Mononuclear cell (primary cell): ENCODE measurements at regions not wholly inside any gene's neighbourhood (a gene's known extent, or its start where the extent isn't known, plus 50 kb on each side); places are given as distances from the start of the nearest gene placed in this dataset.

Experiments
- H3K27me3 ChIP-seq: 2 replicates; pipeline ENCODE4 v1.6.0; 2011; ENCODE audit warnings: low read length, control low read depth; ENCODE audit not compliant: insufficient read depth
- H3K4me1 ChIP-seq: 2 replicates; pipeline ENCODE4 v1.5.1; 2011; ENCODE audit warnings: mild to moderate bottlenecking, low read length, control low read depth; ENCODE audit not compliant: insufficient read depth
- H3K4me3 ChIP-seq: 2 replicates; pipeline ENCODE4 v1.5.1; 2011; ENCODE audit warnings: mild to moderate bottlenecking, low read length, moderate library complexity
- H3K9me3 ChIP-seq: 2 replicates; pipeline ENCODE4 v1.5.1; 2011; ENCODE audit warnings: low read depth, mild to moderate bottlenecking, control low read depth, low read length

GRCh38 chr15:95215017-95215416 is 983.7 kb downstream of the MCTP2 start:
- Histone ChIP-seq H3K9me3 (no peaks in the 10 kb centered on the region), H3K4me1 (no peaks in the 10 kb centered on the region), H3K4me3 (no peak overlapping the region), H3K27me3 (no peaks in the 10 kb centered on the region)

DNA sequence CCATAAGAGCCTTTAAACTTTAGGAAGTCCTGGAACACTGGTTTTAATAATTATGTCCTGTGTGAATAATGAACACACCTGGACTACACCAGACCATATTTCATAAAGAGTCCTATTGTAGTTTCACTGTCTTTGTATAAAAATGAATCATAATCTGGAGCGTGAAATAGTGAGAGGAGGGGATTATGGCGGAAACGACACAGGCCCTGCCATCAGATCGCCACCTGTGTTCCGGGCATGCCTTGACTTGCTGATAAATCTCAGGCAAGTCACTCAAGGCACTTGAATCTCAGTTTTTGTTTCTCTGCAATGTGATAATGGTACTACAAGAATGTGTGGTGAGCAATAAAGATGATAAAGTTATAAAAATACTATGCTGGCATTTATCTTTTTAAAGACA is 995.5 kb downstream of the MCTP2 start:
- H3K9me3 ChIP-seq, result peaks cover 3% of the 10 kb centered on the region
- H3K4me3 ChIP-seq, result no peak overlapping the region
- no peaks in the 10 kb centered on the region for H3K4me1 ChIP-seq
- H3K27me3 ChIP-seq, result no peaks in the 10 kb centered on the region

- H3K4me1 ChIP-seq, result no peaks in the 10 kb centered on the region
- H3K9me3 ChIP-seq, result peaks cover 5% of the 10 kb centered on the region
- H3K4me3 ChIP-seq, result no peak overlapping the region
- H3K27me3 ChIP-seq, result no peaks in the 10 kb centered on the region
Measured at GRCh38 chr15:95227235-95227634, 995.9 kb downstream of the MCTP2 start.

- Histone ChIP-seq H3K9me3 (peaks cover 5% of the 10 kb centered on the region), H3K4me1 (no peaks in the 10 kb centered on the region), H3K4me3 (no peak overlapping the region), H3K27me3 (no peaks in the 10 kb centered on the region)
Measured at GRCh38 chr15:95228856-95229555, 997.6 kb downstream of the MCTP2 start.

GRCh38 chr15:95235033-95235432 is 1003.7 kb downstream of the MCTP2 start:
- no peaks in the 10 kb centered on the region for H3K4me1 ChIP-seq
- peaks cover 5% of the 10 kb centered on the region for H3K9me3 ChIP-seq
- H3K27me3 ChIP-seq, result no peaks in the 10 kb centered on the region
- no peak overlapping the region for H3K4me3 ChIP-seq

GRCh38 chr15:95247071-95247984 is 1016.0 kb downstream of the MCTP2 start:
- no peaks in the 10 kb centered on the region for H3K4me1 ChIP-seq
- H3K27me3 ChIP-seq, result no peaks in the 10 kb centered on the region
- no peaks in the 10 kb centered on the region for H3K9me3 ChIP-seq
- no peak overlapping the region for H3K4me3 ChIP-seq

DNA sequence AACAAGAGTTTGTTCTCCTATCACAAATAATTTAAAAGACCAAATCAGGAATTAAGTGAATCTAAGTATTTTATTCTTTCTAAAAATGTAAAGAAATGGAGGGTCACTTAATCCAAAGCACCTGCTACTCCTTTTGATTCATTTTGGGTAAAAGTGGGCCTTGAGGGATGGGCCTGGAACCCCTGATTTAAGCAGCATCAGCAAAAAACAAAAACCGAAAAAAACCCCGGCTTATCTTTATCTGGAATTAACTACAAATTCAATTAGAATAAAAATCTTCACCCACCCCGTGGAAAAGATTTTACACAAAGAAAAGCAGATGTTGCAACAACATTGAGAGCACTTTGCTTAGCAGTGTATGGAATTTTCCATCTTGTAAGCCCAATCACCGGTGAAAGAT is 1018.2 kb downstream of the MCTP2 start:
- no peaks in the 10 kb centered on the region for H3K9me3 ChIP-seq
- H3K4me3 ChIP-seq, result no peak overlapping the region
- no peaks in the 10 kb centered on the region for H3K27me3 ChIP-seq
- no peaks in the 10 kb centered on the region for H3K4me1 ChIP-seq

DNA sequence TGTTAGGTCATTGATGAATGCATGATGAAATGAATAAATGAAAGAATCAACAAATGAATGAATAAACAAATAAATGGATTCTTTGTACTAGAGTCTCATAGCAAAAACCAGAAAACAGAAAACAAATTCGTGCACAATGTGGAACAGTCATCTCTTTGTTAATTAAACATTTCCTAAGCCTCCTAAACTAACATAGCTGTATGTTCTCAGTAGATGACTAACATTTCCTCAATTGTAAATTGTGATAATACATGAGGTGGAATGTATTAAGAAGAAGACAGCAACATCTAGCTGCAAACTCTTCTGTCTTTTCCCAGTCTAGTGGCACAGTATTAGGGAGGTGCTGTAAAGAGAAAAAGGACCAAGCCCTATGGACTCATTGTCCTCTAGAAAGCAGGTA is 1021.0 kb downstream of the MCTP2 start:
- Histone ChIP-seq H3K4me3 (no peak overlapping the region), H3K27me3 (no peaks in the 10 kb centered on the region), H3K9me3 (no peaks in the 10 kb centered on the region), H3K4me1 (no peaks in the 10 kb centered on the region)

DNA sequence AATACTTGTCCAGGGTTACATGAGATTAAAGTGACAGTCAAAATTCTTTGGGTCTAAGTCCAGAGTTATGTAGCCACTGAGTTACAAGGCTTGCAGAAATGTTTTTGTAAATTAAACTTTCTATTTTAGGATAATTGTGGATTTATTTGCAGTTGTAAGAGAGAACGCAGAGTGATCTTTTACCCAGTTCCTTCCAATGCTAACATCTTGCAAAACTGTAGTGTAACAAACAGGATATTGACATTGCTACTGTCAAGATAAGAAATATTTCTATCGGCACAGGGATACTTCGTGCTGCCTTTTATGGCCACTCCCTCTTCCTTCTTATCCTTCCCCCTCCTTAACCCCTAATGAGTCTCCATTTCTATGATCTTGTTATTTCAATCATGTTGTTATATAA is 1022.9 kb downstream of the MCTP2 start:
- Histone ChIP-seq H3K4me1 (no peaks in the 10 kb centered on the region), H3K4me3 (no peak overlapping the region), H3K27me3 (peaks cover 10% of the 10 kb centered on the region), H3K9me3 (no peaks in the 10 kb centered on the region)

GRCh38 chr15:95259513-95259912 is 1028.2 kb downstream of the MCTP2 start:
- H3K27me3 ChIP-seq, result peaks cover 12% of the 10 kb centered on the region
- no peaks in the 10 kb centered on the region for H3K4me1 ChIP-seq
- no peaks in the 10 kb centered on the region for H3K9me3 ChIP-seq
- no peak overlapping the region for H3K4me3 ChIP-seq

GRCh38 chr15:95259965-95260364 is 1028.6 kb downstream of the MCTP2 start:
- Histone ChIP-seq H3K4me3 (no peak overlapping the region), H3K4me1 (no peaks in the 10 kb centered on the region), H3K9me3 (no peaks in the 10 kb centered on the region), H3K27me3 (peaks cover 12% of the 10 kb centered on the region)

- Histone ChIP-seq H3K4me3 (no peak overlapping the region), H3K9me3 (no peaks in the 10 kb centered on the region), H3K27me3 (peaks cover 12% of the 10 kb centered on the region), H3K4me1 (no peaks in the 10 kb centered on the region)
Measured at GRCh38 chr15:95260856-95261255, 1029.5 kb downstream of the MCTP2 start.

DNA sequence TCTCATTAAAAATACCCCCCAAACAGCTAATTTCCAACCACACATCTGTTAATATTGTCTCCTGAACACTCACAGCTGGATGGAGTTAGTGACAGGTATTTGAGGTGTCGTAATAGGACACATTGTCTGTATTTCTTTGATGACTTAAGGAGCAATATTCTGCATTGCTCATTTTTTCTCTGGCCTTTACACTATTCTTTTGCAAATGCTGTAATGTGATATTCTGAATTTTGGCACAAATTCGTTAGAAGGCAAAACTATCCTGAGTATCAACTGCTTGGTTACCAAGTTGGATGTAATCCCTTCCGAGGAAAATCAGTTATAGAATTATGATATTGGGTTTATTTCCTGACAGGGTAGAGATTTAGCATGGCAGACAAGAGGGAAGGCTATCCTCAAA is 1030.2 kb downstream of the MCTP2 start:
- Histone ChIP-seq H3K9me3 (no peaks in the 10 kb centered on the region), H3K27me3 (peaks cover 12% of the 10 kb centered on the region), H3K4me1 (no peaks in the 10 kb centered on the region), H3K4me3 (no peak overlapping the region)

DNA sequence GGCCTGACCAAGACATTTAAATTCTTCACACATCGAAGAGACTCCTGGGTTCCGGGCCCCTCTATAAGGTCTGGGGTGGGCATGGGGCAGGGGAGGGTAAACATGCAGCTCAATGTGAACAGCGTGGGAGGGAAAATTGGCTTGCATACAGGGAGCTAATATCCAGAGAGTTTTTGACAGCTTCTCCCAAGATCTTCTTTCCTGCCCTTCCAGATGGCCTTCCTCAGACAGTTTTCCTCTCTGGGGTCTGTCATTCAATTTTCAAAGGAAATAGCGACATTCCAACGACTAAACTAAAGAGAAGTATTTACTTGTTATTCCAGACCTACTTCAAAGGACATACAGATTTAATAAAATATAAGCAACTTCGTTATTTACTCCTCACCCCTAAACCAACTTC is 1030.6 kb downstream of the MCTP2 start:
- no peaks in the 10 kb centered on the region for H3K9me3 ChIP-seq
- no peaks in the 10 kb centered on the region for H3K4me1 ChIP-seq
- H3K4me3 ChIP-seq, result no peak overlapping the region
- peaks cover 12% of the 10 kb centered on the region for H3K27me3 ChIP-seq

- H3K4me1 ChIP-seq, result no peaks in the 10 kb centered on the region
- no peaks in the 10 kb centered on the region for H3K9me3 ChIP-seq
- no peak overlapping the region for H3K4me3 ChIP-seq
- peaks cover 12% of the 10 kb centered on the region for H3K27me3 ChIP-seq
Measured at GRCh38 chr15:95262866-95263564, 1031.7 kb downstream of the MCTP2 start.
